ENCODE measurements at regions not wholly inside any gene's neighbourhood (a gene's known extent, or its start where the extent isn't known, plus 50 kb on each side); places are given as distances from the start of the nearest gene placed in this dataset.

- H3K4me3 ChIP-seq, result no peak overlapping the region
- intact Hi-C loops (cut with DNase I), result no loop called here
- H3K9me3 ChIP-seq, result no peaks in the 10 kb centered on the region
- H3K4me1 ChIP-seq (ENCODE audit: insufficient read depth), result no peaks in the 10 kb centered on the region
- H3K27me3 ChIP-seq, result no peaks in the 10 kb centered on the region
- H3K27ac ChIP-seq, result no peak overlapping the region
- WGBS, 3 donors, result 22 to 39% (median 30%) methylated on average over 1 of the region's 1 CpG
- TF ChIP-seq POLR2A (IDR thresholded peaks at IDR 0.05) (no peak), CTCF (IDR thresholded peaks at IDR 0.05) (no peak), EP300 (IDR thresholded peaks at IDR 0.05) (no peak)
- H3K36me3 ChIP-seq, result no peaks in the 10 kb centered on the region
- DNase-seq, result no peak
Measured at GRCh38 chr22:34986523-34986922, 79.4 kb upstream of the ISX start.

- intact Hi-C loops (cut with DNase I), result no loop called here
- H3K9me3 ChIP-seq, result no peaks in the 10 kb centered on the region
- no peak overlapping the region for H3K4me3 ChIP-seq
- DNase-seq, result no peak
- no peaks in the 10 kb centered on the region for H3K36me3 ChIP-seq
- WGBS, 3 donors, result 39 to 50% (median 43%) methylated on average over 5 of the region's 5 CpGs
- no peak overlapping the region for H3K27ac ChIP-seq
- no peaks in the 10 kb centered on the region for H3K4me1 ChIP-seq (ENCODE audit: insufficient read depth)
- H3K27me3 ChIP-seq, result no peaks in the 10 kb centered on the region
- TF ChIP-seq EP300 (IDR thresholded peaks at IDR 0.05), result no peak
- TF ChIP-seq CTCF (IDR thresholded peaks at IDR 0.05), result no peak
- no peak for TF ChIP-seq POLR2A (IDR thresholded peaks at IDR 0.05)
Measured at GRCh38 chr22:34992672-34993071, 73.3 kb upstream of the ISX start.

- no peak for DNase-seq
- no peaks in the 10 kb centered on the region for H3K27me3 ChIP-seq
- H3K9me3 ChIP-seq, result no peaks in the 10 kb centered on the region
- intact Hi-C loops (cut with DNase I), result no loop called here
- H3K4me3 ChIP-seq, result no peak overlapping the region
- 80 to 87% (median 82%) methylated on average over 3 of the region's 3 CpGs for WGBS, 3 donors
- TF ChIP-seq CTCF (IDR thresholded peaks at IDR 0.05), result no peak
- no peak for TF ChIP-seq EP300 (IDR thresholded peaks at IDR 0.05)
- no peak for TF ChIP-seq POLR2A (IDR thresholded peaks at IDR 0.05)
- H3K36me3 ChIP-seq, result no peaks in the 10 kb centered on the region
- H3K4me1 ChIP-seq (ENCODE audit: insufficient read depth), result no peaks in the 10 kb centered on the region
- no peak overlapping the region for H3K27ac ChIP-seq
Measured at GRCh38 chr22:34993548-34993947, 72.4 kb upstream of the ISX start.

- Histone ChIP-seq H3K4me3 (no peak overlapping the region), H3K4me1 (ENCODE audit: insufficient read depth) (no peaks in the 10 kb centered on the region), H3K36me3 (no peaks in the 10 kb centered on the region), H3K27me3 (no peaks in the 10 kb centered on the region), H3K9me3 (no peaks in the 10 kb centered on the region), H3K27ac (no peak overlapping the region)
- DNase-seq, result no peak
- intact Hi-C loops (cut with DNase I), result no loop called here
- 79 to 87% (median 86%) methylated on average over 9 of the region's 9 CpGs for WGBS, 3 donors
- TF ChIP-seq EP300 (IDR thresholded peaks at IDR 0.05) (no peak), CTCF (IDR thresholded peaks at IDR 0.05) (no peak), POLR2A (IDR thresholded peaks at IDR 0.05) (no peak)
Measured at GRCh38 chr22:34997633-34998299, 68.2 kb upstream of the ISX start.

All from ovary (tissue), 7 donors.